Endodermal cell (in vitro differentiated cells): ENCODE measurements at regions not wholly inside any gene's neighbourhood (a gene's known extent, or its start where the extent isn't known, plus 50 kb on each side); places are given as distances from the start of the nearest gene placed in this dataset.

ENCODE experiments used
- DNase-seq: peaks from one replicate; pipeline ENCODE4 v3.0.0-alpha.2; 2017
- H3K27ac ChIP-seq: 2 replicates; pipeline ENCODE4 v1.5.1; 2013; ENCODE audit warnings: mild to moderate bottlenecking, low read depth, low read length, moderate library complexity
- H3K27me3 ChIP-seq: 2 replicates; pipeline ENCODE4 v1.6.1; 2013; ENCODE audit warnings: mild to moderate bottlenecking, low read length, moderate library complexity; ENCODE audit not compliant: insufficient read depth, control insufficient read depth, poor library complexity, severe bottlenecking
- H3K36me3 ChIP-seq: 2 replicates; pipeline ENCODE4 v1.7.0; 2013; ENCODE audit warnings: mild to moderate bottlenecking, low read length, moderate library complexity; ENCODE audit not compliant: control insufficient read depth, insufficient read depth
- H3K4me1 ChIP-seq: one replicate; pipeline ENCODE4 v1.7.0; 2013; ENCODE audit warnings: low read length; ENCODE audit not compliant: control insufficient read depth, insufficient read depth
- H3K4me3 ChIP-seq: 2 replicates; pipeline ENCODE4 v1.5.1; 2013; ENCODE audit warnings: mild to moderate bottlenecking, low read length, moderate library complexity
- H3K9ac ChIP-seq: 2 replicates; pipeline ENCODE4 v1.6.1; 2013; ENCODE audit warnings: mild to moderate bottlenecking, low read length, moderate library complexity; ENCODE audit not compliant: poor library complexity, severe bottlenecking; ENCODE audit errors: extremely low read depth
- H3K9me3 ChIP-seq: 2 replicates; pipeline ENCODE4 v1.6.1; 2013; ENCODE audit warnings: mild to moderate bottlenecking, low read length, moderate library complexity; ENCODE audit not compliant: control insufficient read depth
- H3K27ac Mint-ChIP-seq: 2 replicates; pipeline ENCODE4 v1.8.0; 2020; ENCODE audit warnings: mixed read lengths
- H3K27me3 Mint-ChIP-seq: 2 replicates; pipeline ENCODE4 v1.8.0; 2021; ENCODE audit warnings: mild to moderate bottlenecking, mixed read lengths; ENCODE audit not compliant: insufficient read depth
- H3K36me3 Mint-ChIP-seq: 2 replicates; pipeline ENCODE4 v1.8.0; 2020; ENCODE audit warnings: low read depth, mixed read lengths
- H3K4me1 Mint-ChIP-seq: 2 replicates; pipeline ENCODE4 v1.8.0; 2020; ENCODE audit warnings: mixed read lengths
- H3K4me3 Mint-ChIP-seq: 2 replicates; pipeline ENCODE4 v1.8.0; 2020; ENCODE audit warnings: mild to moderate bottlenecking, moderate library complexity, mixed read lengths
- H3K9me3 Mint-ChIP-seq: 2 replicates; pipeline ENCODE4 v1.8.0; 2020; ENCODE audit warnings: mild to moderate bottlenecking, mixed read lengths
- CTCF ChIP-seq: fragments of 200-600 bp; sonication (generic); conservative IDR thresholded peaks from 2 replicates; pipeline ENCODE4 v1.5.0; 2021; ENCODE audit warnings: antibody characterized with exemption, mild to moderate bottlenecking
- WGBS, 2 experiments: methylation state at CpG; one replicate each; pipeline versions ENCODE4 v1.1.5 to v1.1.7; 2013; ENCODE audit warnings: missing lambda C conversion rate in 2 of 2, mixed read lengths in 1 of 2; ENCODE audit not compliant: insufficient coverage in 1 of 2, insufficient read length in 1 of 2; 5-methylcytosine and 5-hydroxymethylcytosine counted together

GRCh38 chr6:113693851-113694250 is 163.3 kb upstream of the MARCKS start:
- Mint-ChIP-seq H3K27me3 (no peaks in the 10 kb centered on the region), H3K4me3 (no peak overlapping the region), H3K9me3 (no peaks in the 10 kb centered on the region), H3K36me3 (no peaks in the 10 kb centered on the region), H3K27ac (no peak overlapping the region), H3K4me1 (peaks cover 9% of the 10 kb centered on the region)
- H3K4me1 ChIP-seq, result no peaks in the 10 kb centered on the region
- H3K36me3 ChIP-seq, result no peaks in the 10 kb centered on the region
- H3K4me3 ChIP-seq, result no peak overlapping the region
- no peaks in the 10 kb centered on the region for H3K9me3 ChIP-seq
- H3K27ac ChIP-seq, result no peak overlapping the region
- TF ChIP-seq CTCF, result no peak
- H3K27me3 ChIP-seq, result no peaks in the 10 kb centered on the region
- DNase-seq, result no peak
- 98 to 100% methylated on average over 1 of the region's 1 CpG for WGBS, 2 experiments
- H3K9ac ChIP-seq, result no peak overlapping the region

- Histone ChIP-seq H3K36me3 (no peaks in the 10 kb centered on the region), H3K4me3 (no peak overlapping the region), H3K27me3 (no peaks in the 10 kb centered on the region), H3K27ac (no peak overlapping the region), H3K9ac (no peak overlapping the region), H3K9me3 (no peaks in the 10 kb centered on the region), H3K4me1 (no peaks in the 10 kb centered on the region)
- no peak overlapping the region for H3K27ac Mint-ChIP-seq
- no peaks in the 10 kb centered on the region for H3K36me3 Mint-ChIP-seq
- TF ChIP-seq CTCF, result no peak
- no peak for DNase-seq
- H3K9me3 Mint-ChIP-seq, result no peaks in the 10 kb centered on the region
- H3K27me3 Mint-ChIP-seq, result no peaks in the 10 kb centered on the region
- H3K4me3 Mint-ChIP-seq, result no peak overlapping the region
- WGBS, 2 experiments, result 86% methylated on average over 2 of the region's 2 CpGs; no CpG with 5 or more reads in 1 of the 2 experiments
- H3K4me1 Mint-ChIP-seq, result peaks cover 9% of the 10 kb centered on the region
These were observed 162.7 kb upstream of the MARCKS start for GRCh38 chr6:113694278-113695077.

- H3K27ac ChIP-seq, result no peak overlapping the region
- peaks cover 9% of the 10 kb centered on the region for H3K4me1 Mint-ChIP-seq
- no peaks in the 10 kb centered on the region for H3K36me3 ChIP-seq
- no peaks in the 10 kb centered on the region for H3K9me3 Mint-ChIP-seq
- H3K4me3 ChIP-seq, result no peak overlapping the region
- DNase-seq, result no peak
- no peak overlapping the region for H3K9ac ChIP-seq
- TF ChIP-seq CTCF, result no peak
- WGBS, 2 experiments, result 92 to 100% methylated on average over 2 of the region's 3 CpGs
- H3K27ac Mint-ChIP-seq, result no peak overlapping the region
- H3K27me3 ChIP-seq, result no peaks in the 10 kb centered on the region
- no peaks in the 10 kb centered on the region for H3K9me3 ChIP-seq
- no peaks in the 10 kb centered on the region for H3K27me3 Mint-ChIP-seq
- no peaks in the 10 kb centered on the region for H3K36me3 Mint-ChIP-seq
- no peak overlapping the region for H3K4me3 Mint-ChIP-seq
- no peaks in the 10 kb centered on the region for H3K4me1 ChIP-seq
These were observed 161.6 kb upstream of the MARCKS start for GRCh38 chr6:113695516-113695915.
